Heart left ventricle (tissue), 16 donors: ENCODE measurements at regions not wholly inside any gene's neighbourhood (a gene's known extent, or its start where the extent isn't known, plus 50 kb on each side); places are given as distances from the start of the nearest gene placed in this dataset.

ENCODE experiments used
- ATAC-seq, 4 donors: fragments of 200-7000 bp; cut with Tn5 transposase; one replicate each; pipeline ENCODE4 v1.9.1; 2020 to 2022; ENCODE audit warnings: moderate library complexity in 4 of 4, mild to moderate bottlenecking in 3 of 4, moderate number of reproducible peaks in 1 of 4
- DNase-seq, 5 donors: peaks; one replicate each; pipeline ENCODE4 v3.0.0-alpha.2; 2020
- H3K27ac ChIP-seq, 12 donors: fragments of 200-600 bp; sonication (generic) in 4 of 12; one replicate each; pipeline versions ENCODE4 v1.5.0 to v1.8.0; 2016 to 2022; ENCODE audit warnings: mild to moderate bottlenecking in 2 of 12
- H3K27me3 ChIP-seq, 9 donors: fragments of 200-600 bp; sonication (generic) in 2 of 9; one replicate each; pipeline versions ENCODE4 v1.5.1 to v1.8.0; 2016 to 2022; ENCODE audit warnings: mild to moderate bottlenecking in 3 of 9
- H3K36me3 ChIP-seq, 9 donors: fragments of 200-600 bp; sonication (generic) in 2 of 9; one replicate each; pipeline versions ENCODE4 v1.5.0 to v1.8.0; 2018 to 2022; ENCODE audit warnings: mild to moderate bottlenecking in 2 of 9
- H3K4me1 ChIP-seq, 12 donors: fragments of 200-600 bp; sonication (generic) in 4 of 12; one replicate each; pipeline versions ENCODE4 v1.5.0 to v1.8.0; 2016 to 2022; ENCODE audit warnings: mild to moderate bottlenecking in 3 of 12
- H3K4me3 ChIP-seq, 12 donors: fragments of 200-600 bp; sonication (generic) in 4 of 12; one replicate each; pipeline versions ENCODE4 v1.5.0 to v1.8.0; 2017 to 2022; ENCODE audit warnings: mild to moderate bottlenecking in 9 of 12, moderate library complexity in 4 of 12
- H3K9me3 ChIP-seq, 12 donors: fragments of 200-600 bp; sonication (generic) in 4 of 12; one replicate each; pipeline versions ENCODE4 v1.5.0 to v1.8.0; 2016 to 2022; ENCODE audit warnings: mild to moderate bottlenecking in 1 of 12
- CTCF ChIP-seq, 12 donors: fragments of 200-600 bp; sonication (generic) in 4 of 12; IDR thresholded peaks; one replicate each; pipeline versions ENCODE4 v1.5.0 to v1.8.0; 2018 to 2022; ENCODE audit warnings: antibody characterized with exemption in 12 of 12, mild to moderate bottlenecking in 5 of 12
- POLR2A ChIP-seq, 2 donors: fragments of 450-650 bp; IDR thresholded peaks; one replicate each; pipeline ENCODE4 v1.6.1; 2017; ENCODE audit warnings: antibody characterized with exemption in 2 of 2, mild to moderate bottlenecking in 2 of 2, moderate library complexity in 2 of 2
- WGBS, 4 donors: extraction: QIAGEN DNeasy Blood & Tissue Kit in 2 of 4; methylation state at CpG; one replicate each; pipeline versions ENCODE4 v1.1.5 to v1.1.7; 2013 to 2018; 5-methylcytosine and 5-hydroxymethylcytosine counted together
- intact Hi-C, 10 donors: fragments of 100-400 bp; cut with DNase I; formaldehyde crosslinking; loops; one replicate each; pipeline versions ENCODE4 v1.11.1 to v1.14.2; 2022
- donor health status: ischemic (EF 13 %, LVEDD 7.1; RV severe dilation, severe dysfunction).
- donor health status: healthy with polysubstance abuse.
- donor health status: DM: no; HTN: yes; CAD: no.
- donor health status: DM: no; HTN: no; CAD: no.
- donor health status: ischemic (EF 25% LVEDD 6.9; RV normal size, moderate dysfunction).
- donor health status: ischemic (EF 25% LVEDD 5.7; RV mildly dilated, moderate dysfunction).
- donor health status: healthy.
- donor health status: DM: yes; HTN: yes; CAD: no.
- donor health status: ischemic (EF 35%, LVEDD 5.7; RV mildly dilated, moderate dysfunction).
- donor health status: nonischemic (EF 11% LVEDD 7.7; RV severe dilation, severe dysfunction).
- donor health status: DM: yes; HTN: yes; CAD: no.
- donor health status: PGD.
- donor health status: ischemic (EF 29% LVEDD 5.4; RV normal size, mild dysfunction).
- donor health status: nonischemic (EF 23%, LVEDD 6.1; RV moderate dilation, normal function).

DNA sequence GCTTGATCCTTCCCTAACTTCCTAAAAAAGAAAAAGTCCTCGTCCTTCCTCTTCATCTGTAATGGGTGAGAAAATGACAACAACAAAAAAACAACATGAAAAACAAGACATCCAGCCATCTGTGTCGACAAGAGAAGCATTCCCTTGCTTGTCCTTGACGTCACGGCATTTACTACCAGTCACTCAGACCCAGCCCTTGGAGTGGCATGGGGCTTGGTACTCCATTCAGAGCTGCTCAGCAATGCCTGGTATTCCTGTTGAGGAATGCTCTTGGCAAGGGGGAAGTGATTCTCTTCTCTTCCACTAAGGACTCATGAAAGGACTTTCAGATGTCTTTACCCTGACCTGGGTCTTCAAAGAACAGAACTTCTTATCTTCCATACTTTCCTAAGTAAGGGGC lies 339.7 kb upstream of the RASGRP1 start:
- intact Hi-C loops, result no loop called here
- Histone ChIP-seq H3K36me3 (no peaks in the 10 kb centered on the region), H3K27ac (no peak overlapping the region), H3K9me3 (peaks cover 0 to 14% (median 0%) of the 10 kb centered on the region in 12 donors), H3K27me3 (no peaks in the 10 kb centered on the region), H3K4me1 (no peaks in the 10 kb centered on the region), H3K4me3 (no peak overlapping the region)
- TF ChIP-seq CTCF (IDR thresholded peaks at IDR 0.05), result no peak
- no peak for TF ChIP-seq POLR2A (IDR thresholded peaks at IDR 0.05)
- 63 to 73% (median 65%) methylated on average over 4 of the region's 4 CpGs for WGBS, 4 donors
- ATAC-seq, result no peak
- DNase-seq, result no peak

GRCh38 chr15:38905632-38906031 lies 341.0 kb upstream of the RASGRP1 start:
- TF ChIP-seq CTCF (IDR thresholded peaks at IDR 0.05) (no peak), POLR2A (IDR thresholded peaks at IDR 0.05) (no peak)
- H3K36me3 ChIP-seq, result no peaks in the 10 kb centered on the region
- intact Hi-C loops, result no loop called here
- no peak overlapping the region for H3K27ac ChIP-seq
- no peaks in the 10 kb centered on the region for H3K4me1 ChIP-seq
- H3K4me3 ChIP-seq, result no peak overlapping the region
- ATAC-seq (no peak), DNase-seq (no peak)
- H3K9me3 ChIP-seq, result peaks cover 0 to 27% (median 3%) of the 10 kb centered on the region in 12 donors
- 65 to 89% (median 67%) methylated on average over 1 of the region's 1 CpG for WGBS, 4 donors
- H3K27me3 ChIP-seq, result no peaks in the 10 kb centered on the region

DNA sequence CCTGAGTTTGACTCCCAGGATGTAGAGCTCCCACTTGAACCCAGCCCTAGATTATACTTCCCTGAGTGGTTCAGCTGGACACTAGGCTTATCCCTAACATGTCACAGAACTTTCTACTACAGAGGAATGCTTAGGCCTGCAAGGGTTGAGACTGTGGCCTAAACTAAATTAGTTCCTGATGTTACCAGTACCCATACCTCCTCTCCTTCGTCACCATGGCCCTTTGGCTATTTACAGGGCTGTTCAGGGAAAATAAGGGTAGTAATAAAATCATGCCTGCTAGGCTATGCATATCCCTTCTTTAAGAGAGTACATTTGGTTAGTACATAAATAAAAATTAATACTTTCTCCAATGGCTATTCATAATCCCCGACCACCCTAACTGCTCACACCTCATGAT lies 356.4 kb upstream of the RASGRP1 start:
- Histone ChIP-seq H3K4me1 (no peaks in the 10 kb centered on the region), H3K27me3 (no peaks in the 10 kb centered on the region), H3K9me3 (no peaks in the 10 kb centered on the region), H3K4me3 (no peak overlapping the region), H3K27ac (no peak overlapping the region), H3K36me3 (no peaks in the 10 kb centered on the region)
- no peak for ATAC-seq
- intact Hi-C loops, result no loop called here
- TF ChIP-seq POLR2A (IDR thresholded peaks at IDR 0.05) (no peak), CTCF (IDR thresholded peaks at IDR 0.05) (no peak)
- WGBS, 4 donors, result 96 to 100% (median 99%) methylated on average over 2 of the region's 2 CpGs
- no peak for DNase-seq

GRCh38 chr15:38921471-38921870 lies 356.9 kb upstream of the RASGRP1 start:
- WGBS, 4 donors, result 45 to 81% (median 63%) methylated on average over 2 of the region's 2 CpGs
- intact Hi-C loops, result no loop called here
- no peaks in the 10 kb centered on the region for H3K36me3 ChIP-seq
- H3K27me3 ChIP-seq, result no peaks in the 10 kb centered on the region
- H3K27ac ChIP-seq, result no peak overlapping the region
- H3K4me1 ChIP-seq, result no peaks in the 10 kb centered on the region
- ATAC-seq (no peak), DNase-seq (no peak)
- no peak overlapping the region for H3K4me3 ChIP-seq
- TF ChIP-seq CTCF (IDR thresholded peaks at IDR 0.05) (no peak), POLR2A (IDR thresholded peaks at IDR 0.05) (no peak)
- H3K9me3 ChIP-seq, result no peaks in the 10 kb centered on the region
